GM19395 (cell line): ENCODE measurements at regions not wholly inside any gene's neighbourhood (a gene's known extent, or its start where the extent isn't known, plus 50 kb on each side); places are given as distances from the start of the nearest gene placed in this dataset.

Source experiments
- ATAC-seq: cut with Tn5 transposase; IDR thresholded peaks from one replicate; pipeline ENCODE4 v1.9.1; 2021; ENCODE audit warnings: mild to moderate bottlenecking, moderate library complexity; ENCODE audit not compliant: unreplicated experiment

- no peak for ATAC-seq
Measured at GRCh38 chr7:68442931-68443631, 1155.2 kb upstream of the AUTS2 start.

- no peak for ATAC-seq
Measured at GRCh38 chr7:68444042-68444441, 1154.2 kb upstream of the AUTS2 start.

DNA sequence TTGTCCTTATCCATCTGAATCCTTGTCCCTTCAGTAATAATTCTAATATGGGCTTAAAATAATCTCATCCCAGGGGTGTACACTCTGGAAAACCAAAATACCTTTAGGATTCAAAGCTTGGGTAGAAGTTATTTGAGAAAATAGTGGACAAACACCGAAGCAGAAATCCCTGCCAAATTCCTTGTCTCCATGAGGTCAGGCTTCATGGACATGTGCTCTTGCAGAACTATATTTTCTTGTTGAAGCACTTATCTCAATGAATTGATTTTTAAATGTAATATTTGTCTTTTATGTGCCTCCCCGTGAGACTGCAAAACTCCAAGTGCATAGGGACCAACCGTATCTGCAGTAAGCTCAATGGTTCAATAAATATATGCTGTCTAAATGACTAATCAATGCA, 1153.3 kb upstream of the AUTS2 start:
- ATAC-seq, result no peak

GRCh38 chr7:68446183-68446582, 1152.1 kb upstream of the AUTS2 start:
- ATAC-seq, result no peak

GRCh38 chr7:68449099-68449498, 1149.2 kb upstream of the AUTS2 start:
- ATAC-seq, result no peak

DNA sequence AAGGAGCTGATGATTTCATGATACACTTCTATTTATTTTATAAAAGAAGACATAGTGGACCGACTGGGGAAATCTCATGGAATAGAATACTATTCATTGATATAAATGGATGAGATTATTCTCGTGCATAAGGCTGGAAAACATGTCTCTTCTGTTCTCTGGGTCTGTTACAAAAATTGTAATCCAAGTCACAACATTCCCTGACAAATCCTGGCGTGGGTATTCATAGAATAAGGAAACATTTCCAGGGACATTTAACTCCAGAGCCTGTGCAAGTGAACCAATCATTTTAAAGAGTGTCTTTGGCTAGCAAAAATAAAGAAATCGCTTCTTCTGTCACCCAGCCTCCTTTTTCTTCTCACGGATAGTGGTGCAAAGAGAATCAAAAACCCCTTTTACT, 1148.5 kb upstream of the AUTS2 start:
- no peak for ATAC-seq

GRCh38 chr7:68454931-68455330, 1143.3 kb upstream of the AUTS2 start:
- no peak for ATAC-seq

- no peak for ATAC-seq
Measured at GRCh38 chr7:68456469-68456868, 1141.8 kb upstream of the AUTS2 start.

- ATAC-seq, result no peak
Measured at GRCh38 chr7:68457481-68457880, 1140.8 kb upstream of the AUTS2 start.

DNA sequence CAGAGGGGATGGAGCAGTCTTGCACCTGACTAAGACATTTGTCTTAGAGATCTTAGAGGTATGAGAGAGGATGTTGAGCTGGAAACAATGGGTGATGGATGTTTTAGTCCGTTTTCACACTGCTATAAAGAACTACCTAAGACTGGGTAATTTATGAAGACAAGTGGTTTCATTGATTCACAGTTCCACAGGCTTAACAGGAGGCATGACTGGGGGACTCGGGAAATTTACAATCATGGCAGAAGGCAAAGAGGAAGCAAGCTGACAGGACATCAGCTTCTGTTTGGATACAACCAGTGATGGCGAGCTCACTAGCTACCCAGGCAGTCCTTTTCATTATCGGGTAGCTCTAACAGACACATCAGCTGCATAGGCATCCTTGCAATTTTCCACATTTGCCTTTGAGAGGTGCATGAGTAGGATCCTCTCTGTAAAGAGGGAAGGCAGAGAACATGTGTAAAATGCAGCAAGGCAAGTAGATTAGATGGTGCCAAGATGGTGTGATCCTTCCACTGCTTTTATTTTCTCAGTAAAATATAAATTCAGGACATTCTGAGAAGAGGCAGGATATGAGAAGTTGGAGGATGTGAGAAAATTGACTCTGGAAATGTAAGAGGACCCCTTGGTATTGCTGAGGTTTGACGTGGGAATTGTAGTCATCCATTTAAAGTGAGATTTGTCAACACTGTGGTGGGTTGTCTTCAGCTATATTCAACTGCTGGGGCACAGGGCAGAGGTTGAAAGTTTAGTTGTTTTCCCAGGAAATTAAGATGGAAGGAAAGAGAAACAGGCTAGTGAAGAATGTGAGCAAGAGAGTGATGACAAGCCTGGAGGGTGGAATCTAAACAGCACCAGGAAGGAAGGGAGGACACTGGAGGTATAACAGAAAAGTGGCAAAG, 1140.0 kb upstream of the AUTS2 start:
- no peak for ATAC-seq

DNA sequence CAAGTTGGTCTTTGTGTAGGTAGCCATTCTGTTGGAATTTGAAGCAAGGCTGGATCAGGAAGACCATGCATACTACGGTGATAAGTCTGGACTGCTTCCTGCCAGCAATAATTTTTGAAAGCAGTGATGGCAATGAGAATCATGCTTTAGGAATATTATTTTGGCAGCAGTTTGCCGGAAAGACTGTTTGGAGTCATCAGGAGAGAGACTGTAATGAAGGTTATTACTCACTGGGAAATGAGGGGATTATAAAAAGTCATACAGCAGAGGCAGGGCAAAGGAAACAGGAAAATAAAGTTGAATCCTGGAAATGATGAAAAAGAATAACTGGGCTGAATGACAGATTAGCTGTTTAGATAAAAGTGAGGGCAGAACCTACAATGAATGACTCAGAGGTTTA, 1136.8 kb upstream of the AUTS2 start:
- no peak for ATAC-seq

DNA sequence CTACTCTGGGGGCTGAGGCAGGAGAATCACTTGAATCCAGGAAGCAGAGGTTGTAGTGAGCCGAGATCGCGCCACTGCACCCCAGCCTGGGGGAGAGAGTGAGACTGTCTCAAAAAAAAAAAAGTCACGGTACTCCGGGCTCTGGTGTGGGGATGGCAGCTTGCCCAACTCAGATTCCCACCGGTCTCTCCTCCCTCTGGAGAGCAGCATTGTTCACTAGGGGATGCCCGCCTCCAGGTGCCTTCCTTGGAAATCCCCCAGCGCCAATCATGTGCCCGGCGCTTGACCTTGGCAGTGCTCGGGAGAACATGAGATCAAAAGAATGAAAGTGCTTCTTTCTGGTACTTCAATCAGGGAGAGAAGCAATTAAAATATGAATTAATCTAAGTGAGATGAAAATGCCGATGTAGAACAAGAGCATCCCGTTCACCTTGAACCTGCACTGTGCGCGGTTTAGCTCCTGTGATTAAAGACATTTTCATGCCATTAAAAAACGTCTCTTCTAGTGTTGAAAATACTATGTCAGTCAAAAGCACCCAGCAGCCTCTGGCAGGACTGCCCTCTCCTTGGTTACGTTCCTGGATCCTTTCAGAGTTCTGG, 1127.3 kb upstream of the AUTS2 start:
- no peak for ATAC-seq

- no peak for ATAC-seq
Measured at GRCh38 chr7:68472688-68473087, 1125.6 kb upstream of the AUTS2 start.

- no peak for ATAC-seq
Measured at GRCh38 chr7:68474661-68475216, 1123.5 kb upstream of the AUTS2 start.

GRCh38 chr7:68476966-68477365, 1121.3 kb upstream of the AUTS2 start:
- ATAC-seq, result no peak

DNA sequence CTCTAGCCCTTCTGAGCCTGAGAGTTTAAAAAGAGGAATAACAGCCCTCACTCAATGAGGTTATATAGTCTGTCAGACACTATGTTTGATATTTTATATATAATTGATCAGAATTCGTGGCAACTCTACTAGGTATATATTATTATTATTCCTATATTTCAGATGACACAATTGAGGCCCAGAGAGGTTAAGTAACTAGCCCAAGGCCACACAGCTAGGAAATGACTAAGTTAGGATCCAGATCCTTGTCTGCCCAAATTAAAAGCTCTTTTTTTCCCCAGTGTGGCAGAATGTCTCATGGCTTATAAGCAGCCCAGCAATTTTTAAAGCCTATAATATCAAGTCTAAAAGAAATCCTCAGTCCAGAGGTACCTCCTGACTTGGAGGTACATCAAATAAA, 1119.9 kb upstream of the AUTS2 start:
- no peak for ATAC-seq

- no peak for ATAC-seq
Measured at GRCh38 chr7:68482800-68483199, 1115.5 kb upstream of the AUTS2 start.

DNA sequence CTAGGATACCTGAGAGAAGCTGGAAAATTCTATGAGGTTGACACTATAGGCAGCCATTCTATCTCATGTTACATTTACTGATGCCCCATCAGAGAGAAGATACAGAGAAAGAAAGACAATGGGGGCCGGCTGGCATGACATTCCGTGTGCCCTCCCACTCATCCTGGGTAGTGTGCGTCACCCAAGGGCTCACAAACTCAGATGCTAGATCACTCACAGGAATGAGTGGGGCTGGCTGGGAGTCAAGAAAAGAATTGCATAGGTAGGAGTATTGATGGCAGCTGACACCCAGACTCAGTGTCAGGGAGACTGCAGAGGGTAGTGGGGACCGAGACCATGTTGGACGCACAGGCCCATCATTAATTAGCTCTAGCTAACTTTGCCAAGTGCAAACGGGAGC, 1113.5 kb upstream of the AUTS2 start:
- ATAC-seq, result no peak

- ATAC-seq, result no peak
Measured at GRCh38 chr7:68485253-68485917, 1112.9 kb upstream of the AUTS2 start.

DNA sequence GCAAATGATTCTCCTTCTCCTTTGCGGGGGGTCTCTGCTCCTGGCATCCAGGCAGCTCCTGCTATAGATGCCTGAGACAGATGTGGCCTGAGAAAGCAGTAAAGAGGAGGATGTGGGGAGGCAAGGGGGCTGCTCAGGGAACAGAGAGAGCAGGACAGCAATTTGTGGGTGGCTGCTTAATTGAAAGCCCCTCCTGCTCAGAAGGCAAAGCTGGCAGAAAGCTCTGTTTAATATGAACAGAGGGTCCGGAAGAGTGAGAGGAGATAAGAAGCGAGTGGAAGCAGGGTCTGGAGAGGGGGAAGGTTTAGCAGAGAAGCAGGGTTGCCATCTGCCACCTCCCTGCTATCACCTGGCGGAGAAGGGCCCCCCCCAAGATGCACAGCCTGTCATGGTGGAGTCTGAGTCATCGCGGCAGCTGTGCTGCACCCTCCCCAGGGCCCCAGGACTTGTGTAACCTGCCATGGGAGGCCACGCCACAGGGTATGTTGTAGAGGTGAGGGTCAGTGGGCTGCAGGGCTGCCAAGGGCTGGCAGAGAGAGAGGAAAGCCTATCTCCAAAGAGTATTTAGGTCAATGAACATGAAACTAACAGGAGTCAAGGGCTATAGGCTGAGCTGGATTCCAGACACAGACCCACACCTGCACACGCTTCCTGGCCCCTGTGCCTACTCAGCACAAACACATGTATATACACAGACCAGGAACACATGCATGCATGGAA, 1109.8 kb upstream of the AUTS2 start:
- no peak for ATAC-seq
